CMK (cell line): ENCODE measurements at regions not wholly inside any gene's neighbourhood (a gene's known extent, or its start where the extent isn't known, plus 50 kb on each side); places are given as distances from the start of the nearest gene placed in this dataset.

Experiments
- DNase-seq: peaks from one replicate; pipeline ENCODE4 v3.0.0-alpha.2; 2010; ENCODE audit warnings: low read depth

- no peak for DNase-seq
Observed at GRCh38 chr14:34348592-34348991, 113.4 kb downstream of the SPTSSA start.

GRCh38 chr14:34347683-34348082 is 114.4 kb downstream of the SPTSSA start:
- DNase-seq, result no peak

- DNase-seq, result no peak
Observed at GRCh38 chr14:34345718-34346465, 116.1 kb downstream of the SPTSSA start.

GRCh38 chr14:34344318-34344717 is 117.7 kb downstream of the SPTSSA start:
- DNase-seq, result no peak

- DNase-seq, result no peak
Observed at GRCh38 chr14:34340025-34340625, 121.9 kb downstream of the SPTSSA start.

GRCh38 chr14:34338056-34338455 is 124.0 kb downstream of the SPTSSA start:
- DNase-seq, result no peak

GRCh38 chr14:34336501-34336900 is 125.5 kb downstream of the SPTSSA start:
- no peak for DNase-seq

GRCh38 chr14:34335968-34336367 is 126.1 kb downstream of the SPTSSA start:
- DNase-seq, result no peak

GRCh38 chr14:34334329-34334728 is 127.7 kb downstream of the SPTSSA start:
- no peak for DNase-seq

- no peak for DNase-seq
Observed at GRCh38 chr14:34331728-34332623, 130.1 kb downstream of the SPTSSA start.

- no peak for DNase-seq
Observed at GRCh38 chr14:34330846-34331245, 131.2 kb downstream of the SPTSSA start.

- no peak for DNase-seq
Observed at GRCh38 chr14:34329301-34329700, 132.7 kb downstream of the SPTSSA start.

GRCh38 chr14:34328178-34328577 is 133.9 kb downstream of the SPTSSA start:
- DNase-seq, result no peak

GRCh38 chr14:34325493-34325892 is 136.5 kb downstream of the SPTSSA start:
- no peak for DNase-seq

- DNase-seq, result no peak
Observed at GRCh38 chr14:34324363-34324795, 137.7 kb downstream of the SPTSSA start.

GRCh38 chr14:34322940-34323418 is 139.1 kb downstream of the SPTSSA start:
- no peak for DNase-seq

GRCh38 chr14:34319140-34319539 is 142.9 kb downstream of the SPTSSA start:
- DNase-seq, result no peak

GRCh38 chr14:34318014-34318413 is 144.0 kb downstream of the SPTSSA start:
- DNase-seq, result no peak

GRCh38 chr14:34310724-34311123 is 151.3 kb downstream of the SPTSSA start:
- DNase-seq, result no peak

GRCh38 chr14:34303811-34304210 is 158.2 kb downstream of the SPTSSA start:
- DNase-seq, result no peak

GRCh38 chr14:34302654-34303053 is 159.4 kb downstream of the SPTSSA start:
- no peak for DNase-seq

- peak; percentile 3 for DNase-seq
Observed at GRCh38 chr14:34300882-34301734, 160.9 kb downstream of the SPTSSA start.
